HEK293 (cell line): ENCODE measurements at regions not wholly inside any gene's neighbourhood (a gene's known extent, or its start where the extent isn't known, plus 50 kb on each side); places are given as distances from the start of the nearest gene placed in this dataset.

Source experiments
- CTCF ChIA-PET: fragments of 350-600 bp; formaldehyde crosslinking; extraction: SDS; loops from one replicate; lab custom pipeline; 2021; ENCODE audit warnings: antibody characterized with exemption; lab: Yijun Ruan, JAX
- POLR2A ChIA-PET: fragments of 300-600 bp; formaldehyde crosslinking; extraction: SDS; loops from one replicate; lab custom pipeline; 2020; ENCODE audit warnings: antibody characterized with exemption, inconsistent platforms; lab: Yijun Ruan, JAX
- H3K27ac ChIP-seq: fragments of 200-500 bp; sonication (Bioruptor generic); 2 replicates; pipeline ENCODE4 v1.5.1; 2014; ENCODE audit warnings: low read depth, low read length, control low read depth, inconsistent platforms; ENCODE audit errors: extremely low read depth
- H3K36me3 ChIP-seq, 2 experiments: fragments of 200-500 bp in 1 of 2; sonication (Bioruptor generic) in 1 of 2; 1 replicate in 1 of 2; 2 replicates in 1 of 2; pipeline ENCODE4 v1.5.1; 2014 to 2017; ENCODE audit warnings: inconsistent platforms in 2 of 2, low read length in 2 of 2; ENCODE audit not compliant: control insufficient read depth in 2 of 2, insufficient read depth in 1 of 2
- H3K4me1 ChIP-seq: fragments of 200-500 bp; sonication (Bioruptor generic); 2 replicates; pipeline ENCODE4 v1.5.1; 2014; ENCODE audit warnings: mild to moderate bottlenecking, low read length, inconsistent platforms; ENCODE audit not compliant: control insufficient read depth, insufficient read depth
- H3K4me3 ChIP-seq: 2 replicates; pipeline ENCODE4 v1.5.1; 2011; ENCODE audit warnings: low read depth, mild to moderate bottlenecking, control low read depth, low read length, moderate library complexity
- H3K9me3 ChIP-seq: fragments of 200-500 bp; sonication (Bioruptor generic); 2 replicates; pipeline ENCODE4 v1.5.1; 2014; ENCODE audit warnings: low read depth, low read length, inconsistent platforms; ENCODE audit not compliant: control insufficient read depth, insufficient read depth
- AEBP2 ChIP-seq: fragments of 450-650 bp; formaldehyde crosslinking; IDR thresholded peaks from 2 replicates; pipeline ENCODE4 v1.5.1; 2016; ENCODE audit warnings: missing biosample characterization, missing genetic modification characterization, borderline replicate concordance
- ELK4 ChIP-seq: IDR thresholded peaks from 2 replicates; pipeline ENCODE4 v1.6.1; 2011; ENCODE audit warnings: mild to moderate bottlenecking, low read depth, low read length, borderline replicate concordance
- GFI1B ChIP-seq: fragments of 450-650 bp; formaldehyde crosslinking; IDR thresholded peaks from 2 replicates; pipeline ENCODE4 v1.5.1; 2016; ENCODE audit warnings: missing biosample characterization, missing genetic modification characterization
- IKZF3 ChIP-seq: fragments of 450-650 bp; IDR thresholded peaks from 2 replicates; pipeline ENCODE4 v1.5.0; 2018; ENCODE audit warnings: missing biosample characterization, mild to moderate bottlenecking, missing genetic modification characterization, moderate library complexity
- KLF8 ChIP-seq: fragments of 450-650 bp; formaldehyde crosslinking; IDR thresholded peaks from 2 replicates; pipeline ENCODE4 v1.5.1; 2016; ENCODE audit warnings: missing biosample characterization, missing genetic modification characterization
- KLF9 ChIP-seq: fragments of 450-650 bp; formaldehyde crosslinking; IDR thresholded peaks from 2 replicates; pipeline ENCODE4 v1.5.1; 2016; ENCODE audit warnings: missing biosample characterization, missing genetic modification characterization, low read depth
- MEIS1 ChIP-seq: sonication (generic); formaldehyde crosslinking; IDR thresholded peaks from 2 replicates; pipeline ENCODE4 v1.8.1; 2022; ENCODE audit warnings: missing genetic modification reagents, mild to moderate bottlenecking, borderline replicate concordance
- REST ChIP-seq: fragments of 450-650 bp; formaldehyde crosslinking; IDR thresholded peaks from 2 replicates; pipeline ENCODE4 v1.5.1; 2016; ENCODE audit warnings: missing biosample characterization, missing genetic modification characterization
- TSHZ1 ChIP-seq: fragments of 450-650 bp; formaldehyde crosslinking; IDR thresholded peaks from 2 replicates; pipeline ENCODE4 v1.5.1; 2016; ENCODE audit warnings: missing biosample characterization, missing genetic modification characterization, borderline replicate concordance
- ZFP3 ChIP-seq: fragments of 450-650 bp; formaldehyde crosslinking; IDR thresholded peaks from 2 replicates; pipeline ENCODE4 v1.5.1; 2016; ENCODE audit warnings: low read depth, missing biosample characterization, missing genetic modification characterization
- ZFP37 ChIP-seq: fragments of 450-650 bp; formaldehyde crosslinking; IDR thresholded peaks from 2 replicates; pipeline ENCODE4 v1.5.1; 2016; ENCODE audit warnings: missing biosample characterization, missing genetic modification characterization
- ZFP69B ChIP-seq: fragments of 450-650 bp; formaldehyde crosslinking; IDR thresholded peaks from 2 replicates; pipeline ENCODE4 v1.5.1; 2016; ENCODE audit warnings: missing biosample characterization, missing genetic modification characterization
- ZNF146 ChIP-seq: fragments of 450-650 bp; formaldehyde crosslinking; IDR thresholded peaks from 2 replicates; pipeline ENCODE4 v1.5.1; 2016; ENCODE audit warnings: missing biosample characterization, missing genetic modification characterization
- ZNF2 ChIP-seq: fragments of 450-650 bp; formaldehyde crosslinking; IDR thresholded peaks from 2 replicates; pipeline ENCODE4 v1.5.1; 2016; ENCODE audit warnings: missing biosample characterization, missing genetic modification characterization
- ZNF214 ChIP-seq: fragments of 450-650 bp; formaldehyde crosslinking; IDR thresholded peaks from 2 replicates; pipeline ENCODE4 v1.5.1; 2017; ENCODE audit warnings: missing biosample characterization, mild to moderate bottlenecking, missing genetic modification characterization, borderline replicate concordance
- ZNF521 ChIP-seq: fragments of 450-650 bp; formaldehyde crosslinking; IDR thresholded peaks from 2 replicates; pipeline ENCODE4 v1.5.1; 2017; ENCODE audit warnings: missing biosample characterization, mild to moderate bottlenecking, missing genetic modification characterization
- ZNF548 ChIP-seq: fragments of 450-650 bp; formaldehyde crosslinking; IDR thresholded peaks from 2 replicates; pipeline ENCODE4 v1.5.1; 2016; ENCODE audit warnings: missing biosample characterization, missing genetic modification characterization
- ZNF610 ChIP-seq: fragments of 450-650 bp; formaldehyde crosslinking; IDR thresholded peaks from 2 replicates; pipeline ENCODE4 v1.5.1; 2016; ENCODE audit warnings: missing biosample characterization, missing genetic modification characterization, borderline replicate concordance
- ZNF623 ChIP-seq: fragments of 450-650 bp; formaldehyde crosslinking; IDR thresholded peaks from 2 replicates; pipeline ENCODE4 v1.5.1; 2016; ENCODE audit warnings: missing biosample characterization, missing genetic modification characterization
- ZNF626 ChIP-seq: fragments of 450-650 bp; sonication (Bioruptor Pico); formaldehyde crosslinking; IDR thresholded peaks from 2 replicates; pipeline ENCODE4 v1.5.1; 2018; ENCODE audit warnings: missing biosample characterization, missing genetic modification characterization, inconsistent platforms
- ZNF837 ChIP-seq: fragments of 450-650 bp; formaldehyde crosslinking; IDR thresholded peaks from 2 replicates; pipeline ENCODE4 v1.5.1; 2016; ENCODE audit warnings: missing biosample characterization, missing genetic modification characterization
- TF ChIP-seq, protein P1 (sequence below): fragments of 450-650 bp; formaldehyde crosslinking; IDR thresholded peaks from 2 replicates; pipeline ENCODE4 v1.5.1; 2017; ENCODE audit warnings: missing biosample characterization, missing genetic modification characterization

GRCh38 chr7:16309129-16309528 lies 112.2 kb downstream of the CRPPA start (continued):
- TF ChIP-seq ZNF548 (tag by site-specific recombination) (no peak), AEBP2 (no peak), REST (tag by site-specific recombination) (no peak), ZFP3 (tag by site-specific recombination) (no peak), ZNF146 (tag by site-specific recombination) (no peak), KLF8 (tag by site-specific recombination) (no peak), ZNF521 (tag by site-specific recombination) (no peak), GFI1B (no peak), ZNF2 (tag by site-specific recombination) (no peak), ZNF623 (tag by site-specific recombination) (no peak)

- H3K9me3 ChIP-seq: no peaks in the 10 kb centered on the region
- no peak overlapping the region for H3K4me3 ChIP-seq
- H3K27ac ChIP-seq: no peak overlapping the region
- CTCF ChIA-PET: interaction anchor here (0.7 to 1.2 kb wide), 2 partner anchors 13 to 253 kb away, joined by 3 read pairs; no protein-coding TSS in a partner anchor
- no peaks in the 10 kb centered on the region for H3K36me3 ChIP-seq
- H3K4me1 ChIP-seq: no peaks in the 10 kb centered on the region
- POLR2A ChIA-PET: no interaction called here
- TF ChIP-seq ZNF626 (tag by site-specific recombination) (no peak), REST (tag by site-specific recombination) (no peak), ELK4 (no peak), ZFP37 (tag by site-specific recombination) (no peak), ZNF837 (tag by site-specific recombination) (no peak), KLF9 (no peak), TSHZ1 (tag by site-specific recombination) (no peak), MEIS1 (CRISPR knock-in tag) (no peak), ZFP69B (tag by site-specific recombination) (no peak), IKZF3 (tag by site-specific recombination) (no peak), ZNF214 (tag by site-specific recombination) (no peak), ZNF610 (tag by site-specific recombination) (no peak)
- TF ChIP-seq, protein P1, sequence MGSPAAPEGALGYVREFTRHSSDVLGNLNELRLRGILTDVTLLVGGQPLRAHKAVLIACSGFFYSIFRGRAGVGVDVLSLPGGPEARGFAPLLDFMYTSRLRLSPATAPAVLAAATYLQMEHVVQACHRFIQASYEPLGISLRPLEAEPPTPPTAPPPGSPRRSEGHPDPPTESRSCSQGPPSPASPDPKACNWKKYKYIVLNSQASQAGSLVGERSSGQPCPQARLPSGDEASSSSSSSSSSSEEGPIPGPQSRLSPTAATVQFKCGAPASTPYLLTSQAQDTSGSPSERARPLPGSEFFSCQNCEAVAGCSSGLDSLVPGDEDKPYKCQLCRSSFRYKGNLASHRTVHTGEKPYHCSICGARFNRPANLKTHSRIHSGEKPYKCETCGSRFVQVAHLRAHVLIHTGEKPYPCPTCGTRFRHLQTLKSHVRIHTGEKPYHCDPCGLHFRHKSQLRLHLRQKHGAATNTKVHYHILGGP (tag by site-specific recombination): no peak
Observed at GRCh38 chr7:16301291-16301690, 120.0 kb downstream of the CRPPA start.
